ENCODE measurements at regions not wholly inside any gene's neighbourhood (a gene's known extent, or its start where the extent isn't known, plus 50 kb on each side); places are given as distances from the start of the nearest gene placed in this dataset.

GRCh38 chr4:100063355-100063754 lies 113.3 kb upstream of the H2AZ1 start:
- peak; percentile 44; the same call in 1 of the 2 replicates for TF ChIP-seq CTCF (conservative IDR thresholded peaks at IDR 0.05; ENCODE audit: low read length)
- no peak for TF ChIP-seq EZH2phosphoT487 (IDR thresholded peaks at IDR 0.05; ENCODE audit: borderline replicate concordance, low read depth, low read length)
